ENCODE measurements at regions not wholly inside any gene's neighbourhood (a gene's known extent, or its start where the extent isn't known, plus 50 kb on each side); places are given as distances from the start of the nearest gene placed in this dataset.
A peak's percentile ranks its signal among the peaks of the same experiment; 100 is the strongest.

- DNase-seq (ENCODE audit: low spot score) = no peak
Observed at GRCh38 chr5:144072518-144072927, 97.9 kb downstream of the YIPF5 start.

GRCh38 chr5:144076521-144077083, 93.9 kb downstream of the YIPF5 start:
- no peak for DNase-seq (ENCODE audit: low spot score)

- no peak for DNase-seq (ENCODE audit: low spot score)
Observed at GRCh38 chr5:144083185-144083584, 87.3 kb downstream of the YIPF5 start.

- no peak for DNase-seq (ENCODE audit: low spot score)
Observed at GRCh38 chr5:144084971-144085370, 85.5 kb downstream of the YIPF5 start.

- no peak for DNase-seq (ENCODE audit: low spot score)
Observed at GRCh38 chr5:144085381-144085780, 85.1 kb downstream of the YIPF5 start.

GRCh38 chr5:144086295-144086694, 84.2 kb downstream of the YIPF5 start:
- no peak for DNase-seq (ENCODE audit: low spot score)

- DNase-seq (ENCODE audit: low spot score) = no peak
Observed at GRCh38 chr5:144087576-144087975, 82.9 kb downstream of the YIPF5 start.

GRCh38 chr5:144088206-144089064, 82.0 kb downstream of the YIPF5 start:
- DNase-seq (ENCODE audit: low spot score) = no peak

GRCh38 chr5:144089401-144090021, 80.9 kb downstream of the YIPF5 start:
- DNase-seq (ENCODE audit: low spot score) = no peak

GRCh38 chr5:144092508-144092907, 78.0 kb downstream of the YIPF5 start:
- no peak for DNase-seq (ENCODE audit: low spot score)

- DNase-seq (ENCODE audit: low spot score) = no peak
Observed at GRCh38 chr5:144093400-144093799, 77.1 kb downstream of the YIPF5 start.

- DNase-seq (ENCODE audit: low spot score) = no peak
Observed at GRCh38 chr5:144093868-144094267, 76.6 kb downstream of the YIPF5 start.

- no peak for DNase-seq (ENCODE audit: low spot score)
Observed at GRCh38 chr5:144100702-144101101, 69.8 kb downstream of the YIPF5 start.

- no peak for DNase-seq (ENCODE audit: low spot score)
Observed at GRCh38 chr5:144101616-144102015, 68.8 kb downstream of the YIPF5 start.

GRCh38 chr5:144102361-144102760, 68.1 kb downstream of the YIPF5 start:
- peak; percentile 8 for DNase-seq (ENCODE audit: low spot score)

GRCh38 chr5:144102979-144103378, 67.5 kb downstream of the YIPF5 start:
- no peak for DNase-seq (ENCODE audit: low spot score)

GRCh38 chr5:144103611-144104485, 66.6 kb downstream of the YIPF5 start:
- no peak for DNase-seq (ENCODE audit: low spot score)

- no peak for DNase-seq (ENCODE audit: low spot score)
Observed at GRCh38 chr5:144105371-144105770, 65.1 kb downstream of the YIPF5 start.

GRCh38 chr5:144108131-144108530, 62.3 kb downstream of the YIPF5 start:
- no peak for DNase-seq (ENCODE audit: low spot score)
